ENCODE measurements at regions not wholly inside any gene's neighbourhood (a gene's known extent, or its start where the extent isn't known, plus 50 kb on each side); places are given as distances from the start of the nearest gene placed in this dataset.

- DNase-seq, result no peak
Observed at GRCh38 chr16:72256398-72257066, 84.6 kb upstream of the PMFBP1 start.

GRCh38 chr16:72255786-72256185, 83.8 kb upstream of the PMFBP1 start:
- no peak for DNase-seq

DNA sequence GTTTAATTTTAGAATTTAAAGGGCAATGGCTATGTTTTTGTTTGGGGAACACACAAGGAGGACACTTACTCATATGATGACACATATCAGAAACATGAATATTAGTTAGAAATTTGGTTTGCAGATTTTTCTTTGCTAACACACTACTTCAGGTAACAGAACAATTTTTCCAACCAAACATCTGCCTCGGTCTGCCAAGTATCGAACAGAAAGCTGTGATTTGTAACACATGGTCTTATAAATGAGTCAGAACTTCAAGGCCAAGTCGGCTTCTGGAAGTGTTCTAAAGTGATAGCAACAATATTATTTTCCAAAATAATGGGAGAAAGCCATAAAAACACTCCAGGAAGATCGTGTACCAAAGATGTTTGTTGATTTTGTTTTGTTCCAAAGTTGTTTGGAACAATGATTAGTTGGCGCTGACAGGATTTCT, 75.9 kb upstream of the PMFBP1 start:
- no peak for DNase-seq

DNA sequence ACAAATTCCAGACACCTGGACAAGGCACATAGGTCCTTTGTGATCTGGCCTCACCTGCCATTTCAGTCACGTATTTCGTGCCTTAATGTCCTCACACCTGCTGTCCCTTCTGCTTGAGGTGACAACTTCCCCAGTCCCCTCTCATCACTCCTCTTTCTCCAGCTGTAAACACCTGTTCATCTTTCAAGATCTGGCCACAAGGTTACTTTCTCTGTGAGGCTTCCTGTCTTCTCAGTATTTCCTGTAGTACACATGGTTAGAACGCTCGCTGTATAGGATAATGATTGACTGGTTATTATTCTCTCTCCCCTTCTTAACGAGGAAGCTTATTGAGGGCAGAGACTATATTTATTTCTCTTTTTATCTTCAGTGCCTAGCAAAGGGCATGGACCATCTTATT, 74.5 kb upstream of the PMFBP1 start:
- no peak for DNase-seq

DNA sequence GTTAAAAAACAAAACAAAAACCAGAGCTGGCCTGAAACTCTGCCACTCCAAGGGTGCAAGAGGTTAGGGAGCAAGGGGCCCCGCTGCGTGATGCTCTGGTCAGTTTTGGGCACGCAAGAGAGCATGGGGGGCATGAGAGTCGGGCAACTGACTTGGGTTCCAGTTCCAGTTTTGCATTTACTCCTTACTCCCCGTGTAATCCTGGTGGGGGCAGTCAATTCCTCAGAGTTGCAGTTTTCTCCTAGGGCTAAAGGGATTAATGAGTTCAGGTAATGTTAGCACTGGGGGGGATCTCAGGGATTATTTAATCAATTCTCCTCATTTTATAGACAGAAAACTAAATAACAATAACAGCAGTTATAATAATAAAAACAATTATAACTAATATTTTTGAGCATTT, 72.9 kb upstream of the PMFBP1 start:
- DNase-seq, result no peak

GRCh38 chr16:72243621-72244020, 71.7 kb upstream of the PMFBP1 start:
- DNase-seq, result no peak

- DNase-seq, result no peak
Observed at GRCh38 chr16:72242757-72243156, 70.8 kb upstream of the PMFBP1 start.

DNA sequence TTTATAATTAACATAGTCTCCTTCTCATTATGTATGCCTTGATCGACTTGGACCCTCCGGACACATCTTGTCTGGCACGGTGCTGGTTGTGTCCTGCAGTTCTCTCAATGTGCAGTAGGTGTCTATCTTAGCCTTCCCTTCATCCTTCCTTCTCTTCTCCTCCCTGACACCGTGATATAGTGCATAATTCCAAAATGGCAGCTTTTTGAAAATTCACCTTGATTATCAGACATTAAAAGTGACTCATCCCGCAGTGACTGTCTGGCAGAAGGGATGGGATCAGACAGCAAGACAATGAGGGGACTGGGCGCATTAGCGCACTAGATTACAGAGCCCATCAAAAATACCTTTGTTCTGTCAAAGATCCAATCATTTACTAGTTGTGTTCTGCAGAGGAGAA, 70.0 kb upstream of the PMFBP1 start:
- no peak for DNase-seq

GRCh38 chr16:72241008-72241407, 69.1 kb upstream of the PMFBP1 start:
- DNase-seq, result no peak

DNA sequence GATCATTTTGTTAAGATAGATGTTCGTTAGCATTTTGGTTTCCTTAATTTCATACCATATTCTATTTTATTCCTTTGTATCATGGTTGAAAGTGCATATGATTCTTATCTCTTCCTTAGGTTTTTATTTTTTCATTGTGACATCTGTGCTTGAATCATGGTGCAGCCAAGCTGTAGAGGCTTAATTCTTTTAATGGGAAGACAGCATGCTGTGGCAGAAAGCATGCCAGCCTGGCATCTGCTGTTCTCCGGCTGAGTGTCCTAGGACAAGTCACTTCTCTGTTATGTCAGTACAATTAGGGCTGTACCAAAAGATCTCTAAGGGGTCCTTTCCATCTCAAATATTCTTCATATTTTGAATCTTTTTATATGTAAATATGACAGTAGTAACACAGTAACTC, 68.5 kb upstream of the PMFBP1 start:
- DNase-seq, result no peak

GRCh38 chr16:72236866-72237265, 64.9 kb upstream of the PMFBP1 start:
- no peak for DNase-seq

DNA sequence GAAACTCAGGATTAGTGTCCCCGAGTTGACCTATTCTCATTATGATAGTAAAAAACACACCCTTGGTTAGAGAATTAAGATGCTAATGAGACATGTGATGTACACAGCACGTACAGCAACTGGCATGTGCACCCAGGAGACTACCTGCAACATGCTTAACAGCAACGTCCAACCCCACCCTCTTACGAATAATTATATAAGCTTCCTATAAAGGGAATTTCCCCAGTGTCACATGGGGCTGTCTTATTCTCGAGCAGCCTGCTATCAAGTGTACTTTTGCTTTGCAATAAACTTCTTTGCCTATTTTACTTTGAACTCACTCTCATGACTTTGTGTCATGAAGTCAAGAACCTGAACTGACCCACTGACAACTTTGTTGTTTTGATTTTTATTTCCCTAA, 62.4 kb upstream of the PMFBP1 start:
- DNase-seq, result no peak

DNA sequence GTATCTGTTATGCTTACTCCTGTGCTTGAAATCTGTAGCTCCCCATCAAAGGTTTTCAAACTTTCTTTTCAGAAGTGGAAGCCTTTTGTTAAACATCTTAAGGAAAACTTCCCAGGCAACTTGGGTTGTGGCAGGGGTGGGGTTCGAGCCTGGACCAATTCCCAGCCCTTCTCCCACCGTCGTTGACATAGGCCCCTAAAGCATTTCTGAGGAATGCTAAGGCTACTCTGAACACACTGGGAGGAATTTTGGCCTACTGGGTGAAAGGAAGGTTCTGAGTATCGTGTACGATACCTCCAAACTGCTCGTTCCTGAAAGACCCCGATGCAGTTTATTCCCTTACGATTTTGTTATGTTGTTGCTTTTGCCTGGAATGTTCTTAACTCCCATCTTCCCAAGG, 56.1 kb upstream of the PMFBP1 start:
- no peak for DNase-seq

- no peak for DNase-seq
Observed at GRCh38 chr16:72226136-72226535, 54.2 kb upstream of the PMFBP1 start.

DNA sequence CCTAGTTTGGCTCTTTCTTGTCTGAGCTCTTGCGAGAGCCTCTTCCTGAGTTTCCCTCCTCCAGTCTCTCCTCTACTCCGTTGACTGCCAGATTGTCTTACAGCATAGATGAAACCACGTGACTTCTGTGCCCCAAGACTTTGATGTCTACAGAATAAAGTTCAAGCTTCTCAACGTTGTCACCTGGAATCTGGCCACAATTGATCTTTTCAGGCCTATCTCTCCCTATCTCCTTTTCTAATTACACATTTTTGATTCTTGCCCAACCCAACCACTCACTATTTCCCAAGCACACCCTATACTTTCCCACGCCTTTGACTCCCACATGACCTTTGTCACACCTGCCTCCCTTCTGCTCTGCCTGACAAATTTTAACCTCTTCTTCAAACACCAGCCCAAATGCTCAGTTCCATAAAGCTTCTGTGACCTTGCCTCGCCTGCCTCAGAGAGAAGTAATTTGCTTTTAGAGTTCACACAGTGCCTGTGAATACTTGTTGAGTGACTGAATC, 52.4 kb upstream of the PMFBP1 start:
- no peak for DNase-seq

- no peak for DNase-seq
Observed at GRCh38 chr16:72222503-72222902, 50.5 kb upstream of the PMFBP1 start.
